ENCODE measurements at regions not wholly inside any gene's neighbourhood (a gene's known extent, or its start where the extent isn't known, plus 50 kb on each side); places are given as distances from the start of the nearest gene placed in this dataset.
"Not testable (repeated sequence)": the region's sequence is repeated elsewhere in the genome, so short reads cannot be mapped to it uniquely, and the experiment has no call there.

DNA sequence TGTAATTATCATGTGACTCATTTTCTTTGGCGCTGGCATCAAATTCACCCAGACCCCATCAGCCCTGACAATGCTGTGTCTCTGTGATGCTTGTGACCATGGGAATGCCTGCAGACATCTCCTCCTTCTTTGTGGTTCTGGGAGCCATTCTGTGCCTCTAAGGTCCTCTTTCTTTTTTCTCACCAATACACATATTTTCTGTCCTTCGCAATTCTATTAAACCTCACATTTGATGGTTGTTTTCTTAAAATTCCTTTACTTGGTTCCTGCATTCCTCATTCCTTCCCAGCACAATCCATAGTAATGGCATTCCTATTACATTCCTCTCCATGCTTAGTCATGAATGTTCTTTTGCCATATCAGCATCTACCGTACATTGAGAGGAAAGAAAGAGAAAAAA is 375.3 kb downstream of the PIK3C3 start:
- Histone ChIP-seq H3K36me3 (no peaks in the 10 kb centered on the region), H3K27me3 (no peaks in the 10 kb centered on the region)

DNA sequence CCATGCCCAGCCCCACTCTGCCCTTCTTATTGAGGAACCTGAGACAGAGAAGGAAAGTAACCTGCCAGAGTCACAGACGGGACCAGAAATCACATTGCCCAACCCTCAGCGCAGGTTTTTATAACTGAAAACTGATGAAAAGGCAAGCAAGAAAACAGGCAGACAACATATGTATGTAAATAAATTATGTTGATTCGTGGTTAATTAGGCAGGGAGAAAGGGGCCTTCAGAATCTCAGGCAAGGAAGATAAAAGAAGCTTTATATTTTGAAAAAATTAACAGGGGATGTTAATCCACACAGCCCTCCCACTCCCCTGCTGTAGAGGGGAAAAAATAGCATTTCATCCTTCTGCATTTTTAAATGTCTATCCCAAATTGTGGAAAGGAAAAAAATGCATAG is 378.5 kb downstream of the PIK3C3 start:
- H3K9me3 ChIP-seq (ENCODE audit: low read depth): no peaks in the 10 kb centered on the region
- TF ChIP-seq, protein P1, sequence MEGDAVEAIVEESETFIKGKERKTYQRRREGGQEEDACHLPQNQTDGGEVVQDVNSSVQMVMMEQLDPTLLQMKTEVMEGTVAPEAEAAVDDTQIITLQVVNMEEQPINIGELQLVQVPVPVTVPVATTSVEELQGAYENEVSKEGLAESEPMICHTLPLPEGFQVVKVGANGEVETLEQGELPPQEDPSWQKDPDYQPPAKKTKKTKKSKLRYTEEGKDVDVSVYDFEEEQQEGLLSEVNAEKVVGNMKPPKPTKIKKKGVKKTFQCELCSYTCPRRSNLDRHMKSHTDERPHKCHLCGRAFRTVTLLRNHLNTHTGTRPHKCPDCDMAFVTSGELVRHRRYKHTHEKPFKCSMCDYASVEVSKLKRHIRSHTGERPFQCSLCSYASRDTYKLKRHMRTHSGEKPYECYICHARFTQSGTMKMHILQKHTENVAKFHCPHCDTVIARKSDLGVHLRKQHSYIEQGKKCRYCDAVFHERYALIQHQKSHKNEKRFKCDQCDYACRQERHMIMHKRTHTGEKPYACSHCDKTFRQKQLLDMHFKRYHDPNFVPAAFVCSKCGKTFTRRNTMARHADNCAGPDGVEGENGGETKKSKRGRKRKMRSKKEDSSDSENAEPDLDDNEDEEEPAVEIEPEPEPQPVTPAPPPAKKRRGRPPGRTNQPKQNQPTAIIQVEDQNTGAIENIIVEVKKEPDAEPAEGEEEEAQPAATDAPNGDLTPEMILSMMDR (IDR thresholded peaks at IDR 0.05; ENCODE audit: low read depth, low read length): no peak
- no peaks in the 10 kb centered on the region for H3K4me1 ChIP-seq (ENCODE audit: low read depth)
- no peak overlapping the region for H3K4me3 ChIP-seq
- no peaks in the 10 kb centered on the region for H3K27me3 ChIP-seq
- no peaks in the 10 kb centered on the region for H3K36me3 ChIP-seq
- H3K27ac ChIP-seq: no peak overlapping the region
- DNase-seq (ENCODE audit: low read depth in 1 of 2, low spot score in 1 of 2): no peak

More for the DNA sequence above, 375.3 kb downstream of the PIK3C3 start:
- Histone ChIP-seq H3K9me3 (ENCODE audit: low read depth) (no peaks in the 10 kb centered on the region), H3K4me1 (ENCODE audit: low read depth) (no peaks in the 10 kb centered on the region), H3K27ac (no peak overlapping the region), H3K4me3 (no peak overlapping the region)
- TF ChIP-seq, protein P1 (IDR thresholded peaks at IDR 0.05; ENCODE audit: low read depth, low read length): no peak
- no peak for DNase-seq (ENCODE audit: low read depth in 1 of 2, low spot score in 1 of 2)

DNA sequence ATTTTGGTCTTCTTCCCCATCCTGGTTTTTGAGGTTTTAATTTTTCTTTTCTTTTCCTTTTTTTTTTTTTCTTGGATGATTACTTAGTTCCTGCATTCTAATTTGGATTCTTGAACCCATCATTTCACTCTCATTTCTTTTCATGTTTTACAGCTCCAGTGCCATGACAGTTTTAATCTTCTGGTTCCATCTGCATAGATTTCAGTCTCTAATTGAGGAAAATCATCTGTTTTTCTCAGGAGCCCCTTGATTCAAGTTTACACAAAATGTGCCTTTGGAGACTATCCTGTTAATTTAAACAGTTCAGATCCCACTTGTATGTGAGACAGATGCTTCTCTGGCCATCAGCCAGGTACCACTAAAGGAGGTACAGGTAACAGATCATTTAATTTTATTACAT is 379.9 kb downstream of the PIK3C3 start:
- no peaks in the 10 kb centered on the region for H3K9me3 ChIP-seq (ENCODE audit: low read depth)
- no peak overlapping the region for H3K27ac ChIP-seq
- TF ChIP-seq, protein P1 (IDR thresholded peaks at IDR 0.05; ENCODE audit: low read depth, low read length): no peak
- no peaks in the 10 kb centered on the region for H3K36me3 ChIP-seq
- DNase-seq (ENCODE audit: low read depth in 1 of 2, low spot score in 1 of 2): no peak
- H3K27me3 ChIP-seq: no peaks in the 10 kb centered on the region
- H3K4me3 ChIP-seq: no peak overlapping the region
- no peaks in the 10 kb centered on the region for H3K4me1 ChIP-seq (ENCODE audit: low read depth)

DNA sequence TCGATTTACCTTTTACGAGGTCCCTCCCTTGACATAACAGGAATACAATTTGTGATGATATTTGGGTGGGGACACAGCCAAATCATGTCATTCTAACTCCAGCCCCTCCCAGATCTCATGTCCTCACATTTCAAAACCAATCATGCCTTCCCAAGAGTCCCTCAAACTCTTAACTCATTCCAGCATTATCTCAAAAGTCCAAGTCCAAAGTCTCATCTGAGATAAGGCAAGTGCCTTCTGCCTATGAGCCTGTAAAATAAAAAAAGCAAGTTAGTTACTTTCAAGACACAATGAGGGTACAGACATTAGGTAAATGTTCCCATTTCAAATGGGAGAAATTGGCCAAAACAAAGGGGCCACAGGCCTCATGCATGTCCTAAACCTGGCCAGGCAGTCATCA is 381.1 kb downstream of the PIK3C3 start:
- TF ChIP-seq, protein P1 (IDR thresholded peaks at IDR 0.05; ENCODE audit: low read depth, low read length): no peak
- no peaks in the 10 kb centered on the region for H3K36me3 ChIP-seq
- H3K27ac ChIP-seq: no peak overlapping the region
- no peak for DNase-seq (ENCODE audit: low read depth in 1 of 2, low spot score in 1 of 2)
- no peaks in the 10 kb centered on the region for H3K4me1 ChIP-seq (ENCODE audit: low read depth)
- no peak overlapping the region for H3K4me3 ChIP-seq
- H3K27me3 ChIP-seq: no peaks in the 10 kb centered on the region
- no peaks in the 10 kb centered on the region for H3K9me3 ChIP-seq (ENCODE audit: low read depth)

DNA sequence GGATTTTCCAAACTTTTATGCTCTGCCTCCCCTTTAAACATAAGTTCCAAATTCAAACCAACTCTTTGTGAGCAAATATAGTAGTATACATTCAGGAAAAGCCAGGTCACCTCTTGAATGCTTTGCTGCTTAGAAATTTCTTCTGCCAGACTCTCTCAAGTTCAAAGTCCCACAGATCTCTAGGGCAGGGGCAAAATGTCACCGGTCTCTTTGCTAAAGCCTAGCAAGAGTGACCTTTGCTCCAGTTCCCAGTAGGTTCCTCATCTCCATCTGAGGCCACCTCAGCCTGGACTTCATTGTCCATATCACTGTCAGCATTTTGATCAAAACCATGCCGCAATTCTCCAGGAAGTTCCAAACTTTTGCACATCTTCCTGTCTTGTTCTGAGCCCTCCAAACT is 382.3 kb downstream of the PIK3C3 start:
- not testable (repeated sequence) for H3K9me3 ChIP-seq (ENCODE audit: low read depth); H3K4me3 ChIP-seq; H3K4me1 ChIP-seq (ENCODE audit: low read depth); H3K27me3 ChIP-seq; DNase-seq (ENCODE audit: low read depth in 1 of 2, low spot score in 1 of 2); H3K36me3 ChIP-seq; H3K27ac ChIP-seq

DNA sequence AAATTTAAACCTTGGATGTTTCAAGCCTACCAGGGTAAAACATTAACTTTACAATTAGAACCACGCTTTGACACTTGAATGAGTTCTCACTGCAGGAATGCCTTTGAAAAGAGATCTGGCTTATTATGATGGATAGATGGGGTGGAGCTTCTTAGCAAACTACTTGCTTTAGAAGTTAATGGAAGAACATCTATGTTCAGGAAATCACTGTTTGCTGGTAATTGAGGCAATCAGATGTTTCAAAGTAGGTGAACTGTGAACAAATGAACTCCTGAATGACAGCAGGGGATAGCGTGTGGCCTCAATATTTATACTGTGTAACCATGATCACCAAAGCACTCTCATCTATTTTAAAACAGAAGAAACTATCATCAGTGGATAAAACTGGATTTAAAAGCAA is 383.6 kb downstream of the PIK3C3 start:
- Histone ChIP-seq H3K27ac (no peak overlapping the region), H3K4me3 (no peak overlapping the region)

More for the DNA sequence above, 383.6 kb downstream of the PIK3C3 start:
- H3K27me3 ChIP-seq: no peaks in the 10 kb centered on the region
- H3K36me3 ChIP-seq: no peaks in the 10 kb centered on the region
- DNase-seq (ENCODE audit: low read depth in 1 of 2, low spot score in 1 of 2): no peak
- H3K4me1 ChIP-seq (ENCODE audit: low read depth): no peaks in the 10 kb centered on the region
- TF ChIP-seq, protein P1 (IDR thresholded peaks at IDR 0.05; ENCODE audit: low read depth, low read length): no peak
- no peaks in the 10 kb centered on the region for H3K9me3 ChIP-seq (ENCODE audit: low read depth)

Data from cardiac muscle cell (in vitro differentiated cells and primary cell).